Dermis microvascular lymphatic vessel endothelial cell (primary cell): ENCODE measurements at regions not wholly inside any gene's neighbourhood (a gene's known extent, or its start where the extent isn't known, plus 50 kb on each side); places are given as distances from the start of the nearest gene placed in this dataset.

ENCODE experiments used
- DNase-seq, 2 donors: peaks; one replicate each; pipeline versions ENCODE4 v3.0.0 to v3.0.0-alpha.2; 2010; ENCODE audit warnings: low read depth in 2 of 2

DNA sequence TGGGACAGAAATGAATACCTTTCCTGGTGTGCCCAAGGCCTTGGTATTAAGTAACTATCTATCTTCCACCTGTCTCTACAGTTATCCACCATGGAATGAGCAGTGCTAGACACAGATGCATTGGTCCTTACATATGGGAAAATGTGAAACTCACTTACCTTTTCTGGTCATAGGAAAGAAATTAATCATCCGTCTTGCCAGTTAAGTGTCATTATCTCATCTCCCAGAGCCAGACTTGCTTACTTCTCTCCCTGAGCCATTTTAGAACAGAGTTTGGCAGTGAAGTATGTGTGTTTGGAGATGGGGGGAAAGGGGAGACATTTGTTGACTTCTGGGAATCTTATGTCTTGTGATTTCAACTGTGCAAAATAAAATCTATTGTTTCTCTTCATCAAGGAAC lies 1211.0 kb upstream of the CDH6 start:
- no peak for DNase-seq

DNA sequence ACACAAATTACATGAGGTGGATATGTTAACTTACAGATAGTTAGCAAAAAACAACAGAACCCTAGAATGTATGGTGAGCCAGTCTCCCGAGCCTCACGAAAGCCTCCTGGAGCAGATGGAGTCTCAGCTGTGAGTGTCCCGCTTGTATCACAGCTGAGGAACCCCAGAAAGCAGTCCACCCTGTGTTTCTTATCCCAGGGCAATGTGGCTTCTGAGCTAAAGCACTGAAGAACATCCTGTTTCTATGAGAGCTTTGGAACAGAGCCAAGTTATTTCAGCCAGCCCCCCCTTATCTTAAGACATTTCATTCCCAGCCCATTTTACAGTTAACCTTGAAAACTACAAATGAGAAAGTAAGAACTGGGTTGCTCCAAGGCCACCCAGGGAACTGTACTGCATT lies 1220.9 kb upstream of the CDH6 start:
- no peak for DNase-seq

DNA sequence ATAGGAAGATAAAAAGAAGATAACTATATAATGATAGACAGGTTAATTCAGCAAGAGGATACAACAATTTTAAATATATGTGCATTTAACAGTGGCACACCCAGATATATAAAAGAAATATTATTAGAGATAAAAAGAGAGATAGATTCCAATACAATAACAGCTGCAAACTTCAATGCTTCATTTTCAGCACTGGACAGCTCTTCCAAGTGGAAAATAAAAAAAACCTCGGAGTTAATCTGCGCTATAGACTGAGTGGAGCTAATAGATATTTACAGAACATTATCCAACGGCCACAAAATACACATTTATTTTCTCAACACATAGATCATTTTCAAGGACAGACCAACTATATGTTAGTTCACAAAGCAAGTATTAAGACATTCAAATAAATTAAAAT lies 1229.5 kb upstream of the CDH6 start:
- DNase-seq: no peak

DNA sequence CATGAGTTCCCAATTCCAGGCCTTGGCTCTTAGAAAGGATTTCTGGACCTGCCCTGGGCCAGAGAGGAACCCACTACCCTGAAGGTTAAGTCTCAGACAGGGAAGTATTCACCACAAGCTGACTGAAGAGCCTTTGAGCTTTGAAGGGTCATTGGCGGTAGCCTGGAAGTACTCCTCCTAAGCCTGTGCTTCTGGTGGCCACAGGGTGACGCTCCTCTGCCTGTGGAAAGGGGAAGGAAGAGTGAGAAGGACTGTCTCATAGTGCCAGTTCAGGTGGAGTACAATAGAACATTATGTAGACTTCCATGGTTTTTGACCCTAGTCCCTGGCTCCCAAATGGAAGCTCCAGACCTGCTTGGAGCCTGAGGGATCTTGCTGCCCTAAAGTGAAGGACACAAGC lies 1233.2 kb upstream of the CDH6 start:
- no peak for DNase-seq

DNA sequence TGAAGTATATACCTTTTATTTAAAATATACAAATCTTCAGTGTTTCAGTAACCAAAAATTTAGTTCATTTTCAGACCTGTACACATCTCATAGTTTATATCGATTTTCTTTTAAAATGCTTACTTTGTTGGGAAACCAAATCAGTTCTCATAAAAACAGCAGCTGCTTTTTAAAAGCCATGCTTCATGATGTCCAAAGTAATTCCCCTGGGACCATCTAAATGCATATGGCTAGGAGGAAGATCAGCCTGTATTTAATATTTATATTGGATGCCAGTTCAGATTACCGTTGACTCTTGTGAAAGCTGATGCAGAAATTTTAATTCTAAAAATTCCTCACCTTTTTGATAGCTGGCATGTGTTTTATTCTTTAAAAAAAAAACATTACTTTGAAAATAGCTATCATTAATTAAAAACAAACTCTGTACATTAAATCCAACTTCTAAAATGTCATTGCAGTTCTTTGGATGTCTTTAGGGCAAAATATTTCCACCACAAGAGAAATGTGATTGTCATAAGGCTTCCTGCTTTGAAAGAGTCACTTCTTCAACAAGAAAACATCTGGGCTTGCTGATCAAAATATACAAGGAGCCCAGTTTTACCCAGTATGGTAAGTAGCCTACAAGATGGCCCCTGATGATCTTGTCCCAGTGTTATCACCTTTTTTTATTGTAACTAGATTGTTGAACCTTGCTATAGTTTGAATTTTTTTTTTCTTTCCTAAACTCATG lies 1242.9 kb upstream of the CDH6 start:
- DNase-seq: no peak

DNA sequence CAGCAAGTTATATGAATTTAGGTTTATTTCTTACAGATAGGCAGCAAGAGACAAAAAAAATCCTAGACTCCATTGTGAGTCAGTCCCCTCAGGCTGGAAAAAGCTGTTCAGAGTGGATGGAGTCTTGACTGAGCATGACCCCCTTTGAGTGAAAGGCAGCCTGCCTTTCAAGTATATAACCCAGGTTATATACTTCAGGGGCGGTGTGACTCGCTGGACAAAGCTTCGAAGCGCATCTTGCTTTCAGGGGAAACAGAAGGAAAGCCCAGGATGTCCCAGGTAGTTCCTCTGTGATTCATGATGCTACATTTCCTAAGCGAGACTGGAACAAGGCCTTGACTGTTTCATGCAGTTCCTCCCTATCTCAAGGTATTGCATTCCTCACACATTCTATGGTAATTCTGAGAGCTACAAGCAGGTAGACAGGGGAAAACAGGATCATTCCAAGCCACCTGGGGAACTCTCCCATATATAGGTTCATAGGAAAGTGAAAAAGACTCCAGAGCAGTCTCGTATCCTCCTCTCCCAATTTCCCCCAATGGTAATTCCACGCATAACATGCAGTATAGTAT lies 1244.1 kb upstream of the CDH6 start:
- no peak for DNase-seq

DNA sequence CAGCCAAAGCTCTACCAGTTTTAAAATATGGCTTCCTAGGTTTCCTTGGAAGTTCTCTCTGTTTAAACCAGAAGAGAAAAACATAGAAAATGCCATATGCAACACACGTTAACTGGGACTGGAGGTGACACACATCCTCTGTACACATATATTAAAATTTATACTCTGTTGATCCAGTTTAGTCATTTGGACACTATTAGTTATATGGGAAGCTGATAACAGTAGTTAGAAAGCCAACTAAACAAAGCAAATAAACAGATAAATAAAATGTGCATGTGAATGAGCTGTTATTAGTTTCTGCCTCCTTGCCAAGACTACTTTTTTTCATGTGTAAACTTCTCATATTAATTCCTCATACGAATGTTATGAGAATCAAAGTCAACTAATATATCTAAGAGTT lies 1249.2 kb upstream of the CDH6 start:
- no peak for DNase-seq

DNA sequence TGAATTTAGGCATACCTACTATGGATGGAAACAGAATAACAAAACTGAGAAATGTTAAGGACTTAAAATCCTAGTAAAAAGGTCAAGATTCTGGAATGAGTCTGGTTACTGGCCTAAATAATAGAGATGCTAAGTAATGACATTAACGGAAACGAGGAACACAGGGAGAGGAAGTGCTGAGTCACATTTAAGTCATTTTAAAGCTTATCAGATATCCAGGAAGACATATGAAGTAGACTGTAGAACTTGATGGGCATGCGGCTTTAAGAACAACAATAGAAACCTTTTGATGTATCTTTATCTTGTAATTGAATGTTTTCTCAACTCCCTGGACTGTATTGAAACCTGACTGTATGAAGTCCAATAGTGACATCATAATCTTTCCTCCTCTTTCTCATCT lies 1251.4 kb upstream of the CDH6 start:
- DNase-seq: no peak

DNA sequence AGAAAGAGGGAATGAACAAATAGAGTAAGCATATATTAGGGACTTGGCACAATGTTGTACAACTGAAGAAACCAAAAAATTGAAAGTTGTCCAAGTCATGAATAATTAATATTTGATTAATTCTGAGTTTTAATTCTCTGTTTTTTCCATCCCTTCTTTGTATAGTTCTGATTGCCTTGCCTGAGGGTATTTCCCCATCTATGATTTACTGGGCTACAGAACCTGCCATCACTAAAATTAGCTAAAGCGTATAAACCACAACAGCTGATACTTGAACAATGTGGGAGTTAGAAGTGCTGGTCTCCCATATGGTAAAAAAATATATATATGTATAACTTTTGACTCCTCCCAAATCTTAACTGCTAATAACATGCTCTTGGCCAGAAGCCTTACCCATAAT lies 1253.5 kb upstream of the CDH6 start:
- DNase-seq: no peak

DNA sequence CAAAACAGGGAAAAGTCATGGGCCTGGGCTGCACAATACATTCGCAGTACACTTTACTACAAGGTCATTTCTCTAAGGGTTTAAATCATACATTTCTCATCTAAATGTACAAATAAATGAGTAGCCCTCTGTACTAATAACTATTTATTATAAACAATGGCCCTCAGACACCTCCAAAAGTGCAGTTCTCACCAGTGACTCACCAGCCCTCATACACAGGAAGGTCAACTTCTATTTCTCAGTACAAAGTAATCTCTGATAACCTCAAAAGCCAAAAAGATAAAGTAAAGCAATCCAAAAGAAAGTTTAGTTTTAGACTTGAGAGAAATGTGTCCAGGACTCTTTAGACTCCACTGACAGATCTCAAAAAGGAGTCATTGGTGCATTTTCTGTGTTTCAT lies 1258.1 kb upstream of the CDH6 start:
- DNase-seq: no peak

DNA sequence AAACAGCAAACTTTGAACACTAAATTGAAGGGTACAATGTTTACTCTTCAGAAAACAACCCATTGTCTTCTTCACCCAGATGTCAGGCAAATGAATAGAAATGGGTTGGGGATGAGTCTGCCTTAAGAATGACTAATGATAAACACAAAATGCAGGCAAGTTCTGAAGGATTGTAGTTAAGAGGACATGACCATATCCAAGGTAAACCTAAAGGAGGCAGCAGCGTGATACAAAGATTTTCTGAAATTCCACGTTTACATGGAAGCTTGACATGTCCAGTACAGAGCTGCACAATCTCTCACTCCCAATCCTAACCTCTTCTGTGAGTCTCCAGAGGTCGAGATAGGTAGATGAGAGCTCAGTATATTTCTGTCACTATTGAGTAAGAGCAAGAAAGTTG lies 1263.2 kb upstream of the CDH6 start:
- DNase-seq: no peak

DNA sequence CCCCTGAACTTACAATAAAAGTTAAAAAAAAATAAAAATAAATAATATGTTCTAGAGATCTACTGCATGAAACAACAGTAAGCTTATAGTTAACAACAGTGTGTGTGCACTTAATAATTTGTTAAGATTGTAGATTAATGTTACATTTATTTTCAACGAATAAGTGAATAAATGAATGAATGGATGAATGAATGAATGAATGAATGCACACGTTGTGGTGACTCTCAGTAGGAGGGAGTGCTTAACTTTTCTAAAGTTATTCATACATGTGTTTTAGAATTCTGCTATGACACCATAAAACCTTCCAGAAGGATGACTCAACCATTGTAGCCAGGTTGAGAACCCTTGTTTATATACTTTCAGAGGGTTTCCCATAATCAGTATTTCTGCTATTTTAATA lies 1269.4 kb upstream of the CDH6 start:
- no peak for DNase-seq

DNA sequence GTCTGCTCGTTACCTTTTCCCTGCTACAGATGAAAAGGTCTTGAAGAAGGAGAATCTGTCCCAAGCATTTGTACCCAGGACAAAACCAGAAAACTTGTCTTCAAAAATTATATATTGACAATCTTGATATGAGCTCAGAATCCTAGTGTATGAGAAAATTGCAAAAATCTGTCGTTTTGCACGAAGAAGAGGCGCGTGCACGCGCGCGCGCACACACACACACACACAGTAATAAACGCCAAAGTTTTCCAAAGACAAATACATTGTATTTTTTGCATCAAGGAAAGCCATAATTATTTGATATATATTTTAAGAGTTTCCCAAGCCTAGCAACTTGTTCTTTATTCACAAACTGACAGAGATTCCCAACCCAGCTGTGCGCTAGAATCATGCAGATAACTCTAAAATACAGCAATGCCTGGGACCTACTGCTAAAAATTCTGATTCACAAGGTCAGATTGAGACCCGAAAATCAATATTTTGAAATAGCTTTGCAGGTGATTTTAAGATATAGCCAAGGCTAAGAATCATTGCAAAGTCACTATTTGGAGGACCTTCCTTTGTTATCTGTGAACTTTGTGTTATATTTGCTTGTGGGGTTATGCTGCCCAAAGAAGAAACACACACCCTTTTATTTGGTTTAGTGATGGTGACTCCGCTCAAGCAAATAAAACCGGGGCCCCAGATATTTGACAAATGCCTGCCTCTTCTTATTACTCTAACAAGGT lies 1287.7 kb upstream of the CDH6 start:
- DNase-seq: no peak

DNA sequence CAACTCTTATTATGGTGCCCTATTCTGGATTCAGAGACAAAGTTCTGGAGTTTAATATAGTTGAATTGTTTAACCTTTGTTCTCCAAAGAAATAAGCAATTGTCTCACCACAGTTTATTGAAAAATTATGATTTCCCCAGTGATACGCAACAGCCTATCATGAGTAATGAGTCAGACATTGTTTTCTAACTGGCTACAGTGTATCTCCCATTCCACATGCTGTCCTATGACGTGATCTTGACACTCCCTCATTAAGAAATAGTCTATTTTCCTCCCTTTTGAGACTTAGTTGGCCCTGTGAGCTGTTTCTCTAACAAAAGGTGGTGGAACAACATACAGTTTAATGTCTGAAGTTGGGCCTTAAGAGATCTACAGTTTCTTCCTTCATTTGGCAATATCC lies 1290.6 kb upstream of the CDH6 start:
- no peak for DNase-seq

DNA sequence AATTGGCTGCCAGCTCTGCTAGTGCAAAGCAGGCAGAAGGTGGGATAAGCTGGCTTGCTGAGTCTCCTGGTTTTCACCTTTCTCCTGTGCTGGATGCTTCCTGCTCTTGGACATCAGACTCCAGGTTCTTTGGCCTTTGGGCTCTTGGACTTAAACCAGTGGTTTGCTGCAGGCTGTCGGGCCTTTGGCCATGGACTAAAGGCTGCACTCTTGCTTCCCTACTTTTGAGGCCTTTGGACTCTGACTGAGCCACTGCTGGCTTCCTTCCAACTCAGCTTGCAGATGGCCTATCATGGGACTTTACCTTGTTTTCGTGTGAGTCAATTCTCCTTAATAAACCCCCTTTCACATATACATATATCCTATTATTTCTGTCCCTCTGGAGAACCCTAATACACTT lies 1293.9 kb upstream of the CDH6 start:
- DNase-seq: no peak

DNA sequence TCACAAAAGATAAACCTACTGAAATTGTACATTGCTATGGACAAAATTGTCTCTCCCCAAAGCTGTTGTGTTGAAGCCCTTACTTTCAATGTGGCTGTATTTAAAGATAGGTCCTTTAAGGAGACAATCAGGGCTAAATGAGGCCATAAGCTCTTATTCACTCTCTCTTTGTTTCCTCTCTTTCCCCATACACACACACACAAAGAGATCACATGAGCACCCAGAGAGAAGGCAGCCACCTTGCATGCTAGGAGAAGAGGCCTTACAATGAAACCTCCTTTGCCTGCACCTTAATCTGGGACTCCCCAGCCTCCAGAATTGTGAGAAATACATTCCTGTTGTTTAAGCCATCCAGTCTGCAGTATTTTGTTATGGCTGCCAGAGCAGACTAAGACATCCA lies 1295.6 kb upstream of the CDH6 start:
- no peak for DNase-seq

DNA sequence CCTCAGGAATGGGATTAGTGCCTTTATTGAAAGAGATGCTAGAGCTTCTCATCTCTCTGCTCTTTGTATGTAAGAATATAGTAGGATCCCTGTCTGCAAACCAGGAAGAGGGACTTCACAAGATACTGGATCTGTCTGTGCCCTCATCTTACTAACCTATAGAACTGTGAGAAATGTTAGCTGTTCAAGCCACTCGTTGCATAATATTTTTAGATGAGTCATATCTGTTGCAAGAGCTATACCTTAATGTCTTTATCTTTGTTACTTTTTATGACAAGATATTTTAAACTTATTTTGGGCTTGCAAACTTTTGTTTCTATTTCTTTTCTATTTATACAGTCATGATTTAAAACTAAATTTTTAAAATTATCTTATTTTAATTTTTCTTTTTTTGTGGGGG lies 1296.8 kb upstream of the CDH6 start:
- DNase-seq: no peak

DNA sequence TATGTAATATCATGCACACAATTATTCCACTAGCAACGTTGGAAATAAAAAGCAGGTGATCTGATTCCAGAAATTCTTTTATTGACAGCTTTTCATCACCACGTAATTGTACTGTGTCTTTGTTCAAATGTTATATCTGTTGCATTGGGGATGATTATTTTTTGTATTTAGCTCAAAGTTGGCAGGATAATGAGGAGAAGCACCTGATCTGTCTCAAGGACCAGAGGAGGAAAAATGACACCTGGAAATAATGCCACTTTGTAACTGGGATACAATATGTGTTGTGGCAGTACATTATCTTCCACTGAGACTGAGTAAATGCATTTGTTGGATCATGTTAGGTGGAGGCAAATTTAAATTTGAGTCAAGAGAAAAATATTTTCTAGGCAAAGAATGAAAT lies 1298.8 kb upstream of the CDH6 start:
- DNase-seq: no peak

DNA sequence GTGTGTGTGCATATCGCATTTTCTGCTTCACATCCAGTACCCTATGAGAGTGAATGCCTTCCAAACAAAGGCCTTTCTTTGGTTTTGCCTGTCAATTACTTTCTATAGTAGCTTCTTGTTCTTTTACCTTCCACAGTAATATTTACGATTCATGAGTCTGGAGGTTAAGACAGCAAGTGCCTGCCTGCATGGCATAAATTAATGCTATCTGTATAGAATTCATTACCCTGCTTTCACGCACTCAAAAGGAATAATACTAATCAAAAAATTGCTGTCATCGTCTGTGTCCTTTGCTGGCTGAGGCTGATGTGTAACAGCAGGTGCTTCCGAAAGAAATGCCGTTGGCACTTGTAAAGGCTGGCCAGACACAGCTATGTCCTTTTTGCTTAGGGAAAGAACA lies 1304.4 kb upstream of the CDH6 start:
- no peak for DNase-seq

DNA sequence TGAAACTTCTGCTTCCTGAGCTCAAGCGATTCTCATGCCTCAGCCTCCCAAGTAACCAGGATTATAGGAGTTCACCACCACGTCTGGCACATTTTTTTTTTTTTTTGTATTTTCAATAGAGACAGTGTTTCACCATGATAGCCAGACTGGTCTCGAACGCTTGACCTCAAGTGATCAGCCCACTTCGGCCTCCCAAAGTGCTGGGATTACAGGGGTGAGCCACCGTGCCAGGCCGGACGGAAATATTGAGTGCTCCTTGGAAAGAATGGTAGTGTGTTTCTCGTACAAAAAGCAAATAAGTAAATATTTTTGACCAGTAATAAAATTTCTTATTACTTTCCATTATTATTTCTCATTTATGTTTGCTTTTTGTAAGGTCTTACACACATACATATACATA lies 1307.9 kb upstream of the CDH6 start:
- no peak for DNase-seq

DNA sequence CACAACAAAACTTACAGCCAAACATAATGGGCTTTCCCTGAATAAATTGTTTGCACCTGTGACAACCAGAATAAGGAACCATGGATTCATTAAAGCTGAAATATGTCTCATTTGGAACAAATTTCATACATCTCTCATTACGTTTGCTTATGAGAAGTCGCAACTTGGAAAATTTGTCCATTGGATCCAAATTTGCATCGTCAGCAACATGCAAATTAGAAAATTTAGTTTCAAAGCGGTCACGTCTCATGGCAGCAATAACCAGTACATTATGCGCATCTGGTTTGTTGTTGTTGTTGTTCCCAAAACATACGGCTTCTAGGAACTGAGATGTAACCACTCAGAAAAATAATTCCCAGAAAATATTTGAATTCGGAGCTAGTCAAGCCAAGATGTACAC lies 1311.5 kb upstream of the CDH6 start:
- DNase-seq: no peak

DNA sequence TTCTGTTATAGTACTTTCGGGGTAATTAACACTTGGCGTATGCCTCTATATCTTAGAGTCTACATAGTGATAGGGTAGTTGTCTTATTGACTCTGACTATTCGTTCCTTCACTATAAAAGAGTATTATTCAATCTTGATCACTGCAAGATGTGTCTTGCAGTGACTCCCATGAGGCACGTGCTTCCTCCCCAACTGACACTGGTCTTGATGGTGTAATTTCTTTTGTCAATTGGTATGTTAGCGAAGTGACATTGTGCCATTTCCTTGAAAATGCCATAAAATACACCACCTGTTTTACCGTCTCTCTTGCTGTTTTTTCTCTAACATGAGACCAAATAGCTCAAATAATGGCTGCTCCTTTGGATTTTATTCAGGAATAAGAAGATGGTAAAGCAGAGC lies 1314.1 kb upstream of the CDH6 start:
- DNase-seq: no peak

DNA sequence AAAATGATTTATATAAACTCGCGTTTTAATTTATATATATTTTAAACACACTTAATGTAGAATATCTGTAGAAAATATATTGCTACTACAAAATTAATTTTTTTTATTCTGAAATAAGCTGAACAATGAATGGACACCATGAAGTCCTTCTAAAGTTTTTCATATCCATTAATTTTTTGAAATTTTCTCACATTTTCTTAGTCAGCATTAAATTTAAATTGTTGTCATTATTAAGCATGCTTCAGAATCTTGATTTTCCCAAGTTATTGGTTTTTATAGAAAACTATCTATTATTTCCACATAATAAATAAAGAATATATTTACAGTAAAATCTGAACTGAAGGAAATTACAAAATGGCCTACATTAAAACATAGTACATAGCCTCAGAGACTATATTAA lies 1314.9 kb upstream of the CDH6 start:
- no peak for DNase-seq
